Ascending aorta (tissue), 2 donors: ENCODE measurements at regions not wholly inside any gene's neighbourhood (a gene's known extent, or its start where the extent isn't known, plus 50 kb on each side); places are given as distances from the start of the nearest gene placed in this dataset.

Experiments
- DNase-seq, 2 donors: peaks; one replicate each; pipeline ENCODE4 v3.0.0-alpha.2; 2019; ENCODE audit warnings: low spot score in 2 of 2
- H3K27ac ChIP-seq, 2 donors: fragments of 200-600 bp; sonication (generic); one replicate each; pipeline ENCODE4 v1.5.1; 2016 to 2017; ENCODE audit warnings: mild to moderate bottlenecking in 1 of 2
- H3K27me3 ChIP-seq: fragments of 200-600 bp; sonication (generic); one replicate; pipeline ENCODE4 v1.5.1; 2017
- H3K36me3 ChIP-seq, 2 donors: fragments of 200-600 bp; sonication (generic); one replicate each; pipeline ENCODE4 v1.5.1; 2016
- H3K4me1 ChIP-seq, 2 donors: fragments of 200-600 bp; sonication (generic); one replicate each; pipeline ENCODE4 v1.5.1; 2016 to 2017; ENCODE audit warnings: mild to moderate bottlenecking in 1 of 2
- H3K4me3 ChIP-seq, 2 donors: fragments of 200-600 bp; sonication (generic); one replicate each; pipeline ENCODE4 v1.5.1; 2016 to 2017; ENCODE audit warnings: mild to moderate bottlenecking in 1 of 2
- H3K9me3 ChIP-seq, 2 donors: fragments of 200-600 bp; sonication (generic); one replicate each; pipeline ENCODE4 v1.5.1; 2016
- intact Hi-C: fragments of 100-400 bp; cut with DNase I; formaldehyde crosslinking; loops from one replicate; pipeline ENCODE4 v1.15.1; 2023
- TF ChIP-seq, protein P1 (sequence below), 3 experiments: fragments of 200-600 bp in 2 of 3; fragments of 450-650 bp in 1 of 3; sonication (generic) in 2 of 3; IDR thresholded peaks; one replicate each; pipeline ENCODE4 v1.5.1; 2016 to 2019; ENCODE audit warnings: antibody characterized with exemption in 3 of 3, mild to moderate bottlenecking in 1 of 3, moderate library complexity in 1 of 3

DNA sequence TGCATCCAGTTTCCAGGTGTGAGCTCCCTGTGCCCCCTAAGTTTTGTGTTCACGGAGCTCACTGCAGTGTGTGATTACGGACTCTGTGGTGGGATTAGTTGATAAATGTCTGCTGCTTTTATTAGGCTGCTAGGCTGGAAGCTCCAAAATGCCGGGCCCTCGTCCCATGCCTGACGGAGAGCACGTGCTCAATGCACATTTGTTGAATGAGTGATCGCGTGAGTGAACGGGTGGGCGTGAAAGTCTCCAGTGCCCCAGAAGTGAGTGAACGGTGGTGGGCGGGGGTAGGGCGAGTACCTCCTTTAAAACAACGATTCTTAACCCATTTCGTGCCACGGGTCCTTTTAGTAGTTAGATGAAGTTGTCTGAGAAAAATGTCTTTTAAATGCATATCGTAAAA, 175.5 kb downstream of the AACS start:
- intact Hi-C loops, result no loop called here
- DNase-seq, result no peak
- Histone ChIP-seq H3K9me3 (no peaks in the 10 kb centered on the region), H3K36me3 (no peaks in the 10 kb centered on the region), H3K27ac (no peak overlapping the region), H3K4me1 (no peaks in the 10 kb centered on the region), H3K4me3 (no peak overlapping the region), H3K27me3 (no peaks in the 10 kb centered on the region)
- TF ChIP-seq, protein P1, sequence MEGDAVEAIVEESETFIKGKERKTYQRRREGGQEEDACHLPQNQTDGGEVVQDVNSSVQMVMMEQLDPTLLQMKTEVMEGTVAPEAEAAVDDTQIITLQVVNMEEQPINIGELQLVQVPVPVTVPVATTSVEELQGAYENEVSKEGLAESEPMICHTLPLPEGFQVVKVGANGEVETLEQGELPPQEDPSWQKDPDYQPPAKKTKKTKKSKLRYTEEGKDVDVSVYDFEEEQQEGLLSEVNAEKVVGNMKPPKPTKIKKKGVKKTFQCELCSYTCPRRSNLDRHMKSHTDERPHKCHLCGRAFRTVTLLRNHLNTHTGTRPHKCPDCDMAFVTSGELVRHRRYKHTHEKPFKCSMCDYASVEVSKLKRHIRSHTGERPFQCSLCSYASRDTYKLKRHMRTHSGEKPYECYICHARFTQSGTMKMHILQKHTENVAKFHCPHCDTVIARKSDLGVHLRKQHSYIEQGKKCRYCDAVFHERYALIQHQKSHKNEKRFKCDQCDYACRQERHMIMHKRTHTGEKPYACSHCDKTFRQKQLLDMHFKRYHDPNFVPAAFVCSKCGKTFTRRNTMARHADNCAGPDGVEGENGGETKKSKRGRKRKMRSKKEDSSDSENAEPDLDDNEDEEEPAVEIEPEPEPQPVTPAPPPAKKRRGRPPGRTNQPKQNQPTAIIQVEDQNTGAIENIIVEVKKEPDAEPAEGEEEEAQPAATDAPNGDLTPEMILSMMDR (IDR thresholded peaks at IDR 0.05), result no peak

- no peak overlapping the region for H3K4me3 ChIP-seq
- no peaks in the 10 kb centered on the region for H3K36me3 ChIP-seq
- no peaks in the 10 kb centered on the region for H3K27me3 ChIP-seq
- TF ChIP-seq, protein P1 (IDR thresholded peaks at IDR 0.05), result no peak
- no peak overlapping the region for H3K27ac ChIP-seq
- no peaks in the 10 kb centered on the region for H3K9me3 ChIP-seq
- no peaks in the 10 kb centered on the region for H3K4me1 ChIP-seq
- DNase-seq, result no peak
- intact Hi-C loops, result no loop called here
Observed at GRCh38 chr12:125243811-125244210, 178.6 kb downstream of the AACS start.

DNA sequence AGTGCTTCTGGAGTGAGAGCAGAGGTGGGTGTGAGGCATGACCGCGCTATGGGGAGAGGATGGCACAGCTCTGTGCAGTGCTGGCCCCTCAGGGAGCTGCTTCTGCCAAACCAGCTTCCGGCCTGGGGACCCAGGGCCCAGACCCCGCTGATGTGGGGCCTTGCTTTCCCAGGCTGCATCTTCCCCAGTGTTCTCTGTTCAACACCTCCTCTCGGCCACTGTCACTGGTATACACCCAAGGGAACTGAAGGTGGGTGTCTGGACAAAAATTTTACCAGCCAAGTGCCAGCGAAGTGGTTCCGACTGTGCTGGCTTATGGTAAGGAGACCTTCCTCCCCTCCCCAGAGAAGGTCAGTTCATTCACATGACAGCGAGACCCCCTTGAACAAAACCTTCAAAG, 179.1 kb downstream of the AACS start:
- TF ChIP-seq, protein P1 (IDR thresholded peaks at IDR 0.05), result no peak
- Histone ChIP-seq H3K27me3 (no peaks in the 10 kb centered on the region), H3K4me1 (no peaks in the 10 kb centered on the region), H3K36me3 (no peaks in the 10 kb centered on the region), H3K27ac (no peak overlapping the region), H3K9me3 (no peaks in the 10 kb centered on the region), H3K4me3 (no peak overlapping the region)
- DNase-seq, result no peak
- intact Hi-C loops, result no loop called here

- Histone ChIP-seq H3K9me3 (no peaks in the 10 kb centered on the region), H3K36me3 (no peaks in the 10 kb centered on the region), H3K4me1 (no peaks in the 10 kb centered on the region), H3K27ac (no peak overlapping the region), H3K4me3 (no peak overlapping the region), H3K27me3 (no peaks in the 10 kb centered on the region)
- DNase-seq, result no peak
- TF ChIP-seq, protein P1 (IDR thresholded peaks at IDR 0.05), result no peak
- intact Hi-C loops, result no loop called here
Observed at GRCh38 chr12:125245581-125246557, 180.6 kb downstream of the AACS start.

DNA sequence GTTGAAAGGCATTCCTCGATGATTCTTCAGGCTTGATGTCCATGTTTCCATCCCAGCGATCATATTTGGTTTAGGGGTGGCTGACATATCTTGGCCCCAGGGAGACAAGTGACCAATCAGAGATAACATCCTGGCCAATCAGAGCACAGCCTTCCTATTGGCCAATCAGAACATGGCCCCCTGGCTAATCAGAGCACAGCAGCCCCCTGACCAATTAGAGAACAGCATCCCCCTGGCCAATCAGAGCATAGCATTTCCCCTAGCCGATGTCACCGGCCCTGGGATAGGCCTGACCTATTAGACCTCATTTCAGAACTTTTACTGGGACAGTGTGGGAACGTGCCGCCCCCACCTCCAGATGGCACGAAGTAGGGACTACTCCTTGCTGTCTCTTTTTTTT, 182.2 kb downstream of the AACS start:
- H3K27ac ChIP-seq, result no peak overlapping the region
- DNase-seq, result no peak

More for the DNA sequence above, 182.2 kb downstream of the AACS start:
- intact Hi-C loops, result no loop called here
- Histone ChIP-seq H3K4me3 (no peak overlapping the region), H3K9me3 (no peaks in the 10 kb centered on the region), H3K36me3 (no peaks in the 10 kb centered on the region), H3K4me1 (no peaks in the 10 kb centered on the region), H3K27me3 (no peaks in the 10 kb centered on the region)
- TF ChIP-seq, protein P1 (IDR thresholded peaks at IDR 0.05), result no peak
